Effector memory CD4-positive, alpha-beta T cell (primary cell): ENCODE measurements at regions not wholly inside any gene's neighbourhood (a gene's known extent, or its start where the extent isn't known, plus 50 kb on each side); places are given as distances from the start of the nearest gene placed in this dataset.

Experiments
- DNase-seq, 3 donors: peaks; one replicate each; pipeline ENCODE4 v3.0.0-alpha.2; 2020
- H3K27ac ChIP-seq: 2 replicates; pipeline ENCODE4 v1.7.0; 2013; ENCODE audit warnings: mild to moderate bottlenecking, low read length, moderate library complexity; ENCODE audit not compliant: insufficient read depth, poor library complexity, severe bottlenecking
- H3K27me3 ChIP-seq: replicated peaks from 2 replicates; pipeline ENCODE4 v1.7.0; 2013; ENCODE audit warnings: mild to moderate bottlenecking, low read length; ENCODE audit not compliant: insufficient read depth, control insufficient read depth, poor library complexity, severe bottlenecking
- H3K36me3 ChIP-seq: 2 replicates; pipeline ENCODE4 v1.7.0; 2013; ENCODE audit warnings: mild to moderate bottlenecking, low read length, moderate library complexity; ENCODE audit not compliant: control insufficient read depth, insufficient read depth
- H3K4me1 ChIP-seq: 2 replicates; pipeline ENCODE4 v1.7.0; 2013; ENCODE audit warnings: low read length, mild to moderate bottlenecking; ENCODE audit not compliant: control insufficient read depth, insufficient read depth, poor library complexity, severe bottlenecking
- H3K4me3 ChIP-seq: 2 replicates; pipeline ENCODE4 v1.7.0; 2013; ENCODE audit warnings: low read length, low read depth, mild to moderate bottlenecking; ENCODE audit not compliant: insufficient read depth, poor library complexity, severe bottlenecking
- H3K9me3 ChIP-seq: 2 replicates; pipeline ENCODE4 v1.7.0; 2013; ENCODE audit warnings: mild to moderate bottlenecking, low read length, moderate library complexity; ENCODE audit not compliant: control insufficient read depth

GRCh38 chr12:67524861-67525616 is 123.5 kb upstream of the DYRK2 start:
- Histone ChIP-seq H3K4me3 (no peak overlapping the region), H3K27ac (no peak overlapping the region), H3K9me3 (no peaks in the 10 kb centered on the region), H3K36me3 (no peaks in the 10 kb centered on the region), H3K4me1 (no peaks in the 10 kb centered on the region), H3K27me3 (no peaks in the 10 kb centered on the region)
- DNase-seq, result no peak

GRCh38 chr12:67525617-67525884 is 123.0 kb upstream of the DYRK2 start:
- Histone ChIP-seq H3K36me3 (no peaks in the 10 kb centered on the region), H3K27ac (no peak overlapping the region)

DNA sequence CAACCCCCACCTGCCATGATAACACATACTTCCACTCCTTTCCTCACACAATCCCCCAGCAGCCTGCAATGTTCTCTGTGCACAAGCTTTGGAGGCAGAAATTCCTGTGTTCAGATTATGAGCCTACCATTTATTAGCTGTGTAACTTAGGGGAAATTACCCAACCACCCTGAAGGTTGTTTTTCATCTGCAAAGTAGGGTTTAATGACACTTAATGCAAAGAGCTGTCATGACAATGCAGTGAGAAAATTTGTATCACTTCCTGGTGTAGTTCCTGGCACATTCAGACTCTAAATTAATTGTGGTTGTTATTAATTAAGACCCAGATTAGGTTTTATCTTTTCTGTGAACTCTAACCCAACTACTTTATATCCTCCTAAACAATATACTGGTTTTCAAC is 122.4 kb upstream of the DYRK2 start:
- Histone ChIP-seq H3K36me3 (no peaks in the 10 kb centered on the region), H3K4me3 (no peak overlapping the region), H3K4me1 (no peaks in the 10 kb centered on the region), H3K9me3 (no peaks in the 10 kb centered on the region), H3K27me3 (no peaks in the 10 kb centered on the region), H3K27ac (no peak overlapping the region)
- DNase-seq, result no peak

More at GRCh38 chr12:67525617-67525884, 123.0 kb upstream of the DYRK2 start:
- no peak overlapping the region for H3K4me3 ChIP-seq
- H3K4me1 ChIP-seq, result no peaks in the 10 kb centered on the region
- no peaks in the 10 kb centered on the region for H3K27me3 ChIP-seq
- no peaks in the 10 kb centered on the region for H3K9me3 ChIP-seq
- DNase-seq, result no peak

GRCh38 chr12:67531051-67531450 is 117.5 kb upstream of the DYRK2 start:
- Histone ChIP-seq H3K27ac (no peak overlapping the region), H3K4me3 (no peak overlapping the region), H3K36me3 (no peaks in the 10 kb centered on the region), H3K9me3 (no peaks in the 10 kb centered on the region), H3K27me3 (no peaks in the 10 kb centered on the region), H3K4me1 (no peaks in the 10 kb centered on the region)
- no peak for DNase-seq

- Histone ChIP-seq H3K4me3 (no peak overlapping the region), H3K27me3 (no peaks in the 10 kb centered on the region), H3K4me1 (no peaks in the 10 kb centered on the region), H3K27ac (no peak overlapping the region), H3K36me3 (no peaks in the 10 kb centered on the region), H3K9me3 (no peaks in the 10 kb centered on the region)
- DNase-seq, result no peak
Observed at GRCh38 chr12:67531501-67531900, 117.0 kb upstream of the DYRK2 start.

- Histone ChIP-seq H3K36me3 (no peaks in the 10 kb centered on the region), H3K4me1 (no peaks in the 10 kb centered on the region), H3K27ac (no peak overlapping the region), H3K27me3 (no peaks in the 10 kb centered on the region), H3K9me3 (no peaks in the 10 kb centered on the region), H3K4me3 (no peak overlapping the region)
- no peak for DNase-seq
Observed at GRCh38 chr12:67533159-67533558, 115.4 kb upstream of the DYRK2 start.

GRCh38 chr12:67534046-67534445 is 114.5 kb upstream of the DYRK2 start:
- no peaks in the 10 kb centered on the region for H3K9me3 ChIP-seq
- H3K4me3 ChIP-seq, result no peak overlapping the region
- no peak for DNase-seq
- no peaks in the 10 kb centered on the region for H3K4me1 ChIP-seq
- H3K36me3 ChIP-seq, result no peaks in the 10 kb centered on the region
- H3K27me3 ChIP-seq, result no peaks in the 10 kb centered on the region
- no peak overlapping the region for H3K27ac ChIP-seq

DNA sequence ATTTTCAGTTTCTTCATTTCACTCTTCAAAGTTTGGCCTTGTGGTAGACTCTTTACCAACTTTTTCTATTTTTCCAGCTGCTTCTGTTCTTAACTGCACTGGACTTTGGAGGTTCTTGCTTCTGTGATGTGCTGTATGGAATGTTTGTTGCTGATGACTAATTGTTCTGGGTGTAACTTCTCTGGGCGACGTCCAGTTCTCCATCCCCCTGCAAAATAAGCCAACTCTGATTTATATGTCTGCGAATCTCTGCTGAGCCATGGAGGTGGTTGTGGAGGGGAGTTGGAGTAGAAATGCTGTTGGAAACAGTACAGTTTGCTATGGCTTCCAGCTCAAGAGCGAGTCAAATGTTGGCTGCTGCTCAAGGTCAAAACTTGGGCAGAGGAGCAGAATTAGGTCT is 113.9 kb upstream of the DYRK2 start:
- no peaks in the 10 kb centered on the region for H3K27me3 ChIP-seq
- H3K4me1 ChIP-seq, result no peaks in the 10 kb centered on the region
- H3K4me3 ChIP-seq, result no peak overlapping the region
- H3K9me3 ChIP-seq, result no peaks in the 10 kb centered on the region
- H3K36me3 ChIP-seq, result no peaks in the 10 kb centered on the region
- no peak overlapping the region for H3K27ac ChIP-seq
- DNase-seq, result no peak

GRCh38 chr12:67535176-67535575 is 113.4 kb upstream of the DYRK2 start:
- no peaks in the 10 kb centered on the region for H3K9me3 ChIP-seq
- H3K4me3 ChIP-seq, result no peak overlapping the region
- no peaks in the 10 kb centered on the region for H3K27me3 ChIP-seq
- no peaks in the 10 kb centered on the region for H3K36me3 ChIP-seq
- no peaks in the 10 kb centered on the region for H3K4me1 ChIP-seq
- no peak for DNase-seq
- H3K27ac ChIP-seq, result no peak overlapping the region

DNA sequence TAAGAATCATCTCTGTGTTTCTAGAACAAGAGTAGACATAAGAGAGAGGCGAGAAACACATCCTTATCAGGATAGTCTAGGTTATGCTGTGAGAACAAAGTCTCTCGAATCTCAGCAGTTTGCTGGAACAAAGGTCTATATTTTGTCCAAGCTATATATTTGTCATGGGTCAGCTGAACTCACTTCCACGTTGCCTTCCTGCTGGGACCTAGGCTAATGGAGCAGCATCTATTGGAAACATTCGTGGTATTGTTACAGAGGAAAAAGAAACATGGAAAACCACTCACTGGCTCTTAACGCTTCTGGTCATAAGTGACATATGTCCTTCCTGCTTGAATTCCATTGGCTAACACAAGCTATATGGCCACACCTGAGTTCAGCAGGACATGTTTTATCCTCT is 112.6 kb upstream of the DYRK2 start:
- H3K9me3 ChIP-seq, result no peaks in the 10 kb centered on the region
- DNase-seq, result no peak
- no peaks in the 10 kb centered on the region for H3K36me3 ChIP-seq
- H3K27me3 ChIP-seq, result no peaks in the 10 kb centered on the region
- no peak overlapping the region for H3K4me3 ChIP-seq
- no peak overlapping the region for H3K27ac ChIP-seq
- H3K4me1 ChIP-seq, result no peaks in the 10 kb centered on the region
